ENCODE measurements at regions not wholly inside any gene's neighbourhood (a gene's known extent, or its start where the extent isn't known, plus 50 kb on each side); places are given as distances from the start of the nearest gene placed in this dataset.

DNA sequence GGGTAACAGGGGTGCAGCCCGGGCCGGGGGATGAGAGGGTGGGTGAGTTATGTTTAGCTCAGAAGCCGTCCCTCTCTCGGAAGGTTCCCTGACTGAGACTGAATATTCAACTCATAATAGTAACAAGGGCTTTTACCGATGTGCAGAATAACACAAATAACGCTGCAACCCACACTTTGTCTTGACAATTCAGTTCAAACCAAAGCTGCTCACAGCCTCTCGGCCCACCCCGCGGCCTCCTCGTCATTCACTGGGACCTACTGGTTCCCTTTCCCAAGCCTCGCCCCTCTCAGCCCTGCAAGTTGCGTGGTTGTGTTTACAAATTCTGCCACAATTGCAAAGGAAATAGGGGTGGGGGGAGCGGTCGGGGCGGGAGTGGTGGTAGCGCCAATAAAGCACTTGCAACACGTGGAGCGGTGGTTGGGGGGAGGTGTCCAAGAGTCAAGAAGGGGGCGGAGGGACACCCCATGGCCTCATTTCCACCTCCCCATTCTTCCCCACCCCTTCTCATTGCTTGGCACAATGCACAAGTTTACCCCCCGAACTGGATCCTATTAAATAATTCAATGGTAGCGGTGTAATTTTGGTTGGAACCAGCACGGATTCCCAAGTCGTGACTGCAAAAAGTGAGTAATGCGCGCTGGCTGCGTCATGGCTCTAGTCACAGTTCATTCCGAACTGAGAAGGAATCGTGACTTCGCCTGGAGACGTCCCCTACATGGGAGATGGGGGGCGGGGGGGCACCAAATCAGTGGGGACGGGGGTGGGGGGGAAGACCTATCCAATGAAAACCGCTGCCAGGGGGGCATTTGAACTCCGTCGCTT, 102.0 kb upstream of the HSD17B12 start:
- Mint-ChIP-seq H3K36me3 (ENCODE audit: insufficient read depth, unreplicated experiment) (peaks cover 8% of the 10 kb centered on the region), H3K27me3 (ENCODE audit: insufficient read depth, unreplicated experiment) (peaks cover 65% of the 10 kb centered on the region), H3K4me3 (ENCODE audit: unreplicated experiment) (peak overlapping the region; percentile 75), H3K27ac (ENCODE audit: unreplicated experiment) (no peak overlapping the region), H3K9me3 (ENCODE audit: unreplicated experiment) (no peaks in the 10 kb centered on the region), H3K4me1 (ENCODE audit: low read depth, unreplicated experiment) (peaks cover 27% of the 10 kb centered on the region)
- H3K27me3 ChIP-seq (replicated peaks; ENCODE audit: control insufficient read depth, insufficient read depth, low read length) = peaks cover 4% of the 10 kb centered on the region
- no TSS peak for BruUV-seq (replicated peaks)
- H3K36me3 ChIP-seq (ENCODE audit: control insufficient read depth, insufficient read depth, low read length) = no peaks in the 10 kb centered on the region
- peak overlapping the region; percentile 60 for H3K4me3 ChIP-seq (ENCODE audit: low read depth, low read length)
- intact Hi-C loops (cut with micrococcal nuclease; ENCODE audit: unreplicated experiment) = loop anchor here (5.0 kb wide), 3 partner anchors 129 to 274 kb away; no protein-coding TSS in a partner anchor
- CTCF ChIA-PET = interaction anchor here (1.3 kb wide), 1 partner anchor 273 kb away, joined by 3 read pairs; no protein-coding TSS in a partner anchor
- DNase-seq = no peak
- H3K4me1 ChIP-seq = no peaks in the 10 kb centered on the region; the same call in 1 of the 2 replicates
- POLR2A ChIA-PET = no interaction called here
- H3K9me3 ChIP-seq = no peaks in the 10 kb centered on the region
- TF ChIP-seq, protein P1, sequence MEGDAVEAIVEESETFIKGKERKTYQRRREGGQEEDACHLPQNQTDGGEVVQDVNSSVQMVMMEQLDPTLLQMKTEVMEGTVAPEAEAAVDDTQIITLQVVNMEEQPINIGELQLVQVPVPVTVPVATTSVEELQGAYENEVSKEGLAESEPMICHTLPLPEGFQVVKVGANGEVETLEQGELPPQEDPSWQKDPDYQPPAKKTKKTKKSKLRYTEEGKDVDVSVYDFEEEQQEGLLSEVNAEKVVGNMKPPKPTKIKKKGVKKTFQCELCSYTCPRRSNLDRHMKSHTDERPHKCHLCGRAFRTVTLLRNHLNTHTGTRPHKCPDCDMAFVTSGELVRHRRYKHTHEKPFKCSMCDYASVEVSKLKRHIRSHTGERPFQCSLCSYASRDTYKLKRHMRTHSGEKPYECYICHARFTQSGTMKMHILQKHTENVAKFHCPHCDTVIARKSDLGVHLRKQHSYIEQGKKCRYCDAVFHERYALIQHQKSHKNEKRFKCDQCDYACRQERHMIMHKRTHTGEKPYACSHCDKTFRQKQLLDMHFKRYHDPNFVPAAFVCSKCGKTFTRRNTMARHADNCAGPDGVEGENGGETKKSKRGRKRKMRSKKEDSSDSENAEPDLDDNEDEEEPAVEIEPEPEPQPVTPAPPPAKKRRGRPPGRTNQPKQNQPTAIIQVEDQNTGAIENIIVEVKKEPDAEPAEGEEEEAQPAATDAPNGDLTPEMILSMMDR (IDR thresholded peaks at IDR 0.05; ENCODE audit: insufficient read depth in 1 of 2, low read depth in 1 of 2, low read length in 1 of 2, severe bottlenecking in 1 of 2, unreplicated experiment in 1 of 2) = no peak

DNA sequence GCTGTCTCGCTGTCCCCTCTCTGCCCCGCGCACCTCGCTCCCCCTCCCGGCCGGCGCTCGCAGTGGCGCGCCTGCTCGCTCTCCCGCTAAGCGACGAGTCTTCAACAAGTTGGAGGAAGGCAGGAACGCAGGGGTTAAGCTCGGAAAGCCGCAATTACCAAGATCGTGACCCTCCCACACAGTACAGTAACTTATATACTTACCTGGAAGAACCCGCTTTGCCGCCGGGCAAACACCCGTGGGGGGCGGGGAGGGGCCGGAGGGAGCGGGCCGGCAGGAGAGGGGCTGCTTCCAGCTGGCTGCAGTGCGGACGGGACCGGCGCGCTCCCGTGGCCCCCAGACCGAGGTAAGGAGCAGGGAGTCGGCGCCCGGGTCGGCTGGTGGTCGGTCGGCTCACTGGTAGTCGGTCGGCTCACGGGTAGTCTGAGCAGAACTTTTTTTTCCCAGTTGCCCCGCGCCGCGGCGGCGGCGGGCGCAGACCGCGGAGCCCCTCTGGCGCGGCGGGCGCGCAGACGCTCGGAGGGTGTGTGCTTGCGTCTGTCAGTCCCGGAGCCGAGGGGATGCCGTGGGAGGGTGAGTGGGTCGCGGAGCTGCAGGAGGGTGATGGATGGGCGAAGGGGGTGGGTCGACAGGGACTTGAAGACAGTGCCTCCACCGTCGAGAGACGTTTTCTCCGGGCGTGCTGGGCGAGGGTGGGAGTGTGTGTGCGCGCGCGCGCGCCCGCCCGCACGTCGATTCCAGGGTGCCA, 101.2 kb upstream of the HSD17B12 start:
- H3K27me3 ChIP-seq (replicated peaks; ENCODE audit: control insufficient read depth, insufficient read depth, low read length) = peaks cover 6% of the 10 kb centered on the region
- Mint-ChIP-seq H3K27ac (ENCODE audit: unreplicated experiment) (no peak overlapping the region), H3K4me3 (ENCODE audit: unreplicated experiment) (peak overlapping the region; percentile 75), H3K4me1 (ENCODE audit: low read depth, unreplicated experiment) (peaks cover 27% of the 10 kb centered on the region), H3K27me3 (ENCODE audit: insufficient read depth, unreplicated experiment) (peaks cover 63% of the 10 kb centered on the region), H3K36me3 (ENCODE audit: insufficient read depth, unreplicated experiment) (peaks cover 8% of the 10 kb centered on the region), H3K9me3 (ENCODE audit: unreplicated experiment) (no peaks in the 10 kb centered on the region)
- H3K4me3 ChIP-seq (ENCODE audit: low read depth, low read length) = peak overlapping the region; percentile 60
- no peaks in the 10 kb centered on the region; the same call in 1 of the 2 replicates for H3K4me1 ChIP-seq
- peak in 1 of 2 experiments; percentile 45 for DNase-seq
- ChIA-PET POLR2A (no interaction called here), CTCF (interaction anchor here (0.6 to 1.3 kb wide), 2 partner anchors 14 to 272 kb away, joined by 3 to 5 read pairs; no protein-coding TSS in a partner anchor)
- TF ChIP-seq, protein P1 (IDR thresholded peaks at IDR 0.05; ENCODE audit: insufficient read depth in 1 of 2, low read depth in 1 of 2, low read length in 1 of 2, severe bottlenecking in 1 of 2, unreplicated experiment in 1 of 2) = peak; percentile 40 to 65
- no peaks in the 10 kb centered on the region for H3K9me3 ChIP-seq
- intact Hi-C loops (cut with micrococcal nuclease; ENCODE audit: unreplicated experiment) = loop anchor here (5.0 kb wide), 3 partner anchors 128 to 273 kb away; no protein-coding TSS in a partner anchor
- H3K36me3 ChIP-seq (ENCODE audit: control insufficient read depth, insufficient read depth, low read length) = no peaks in the 10 kb centered on the region
- BruUV-seq (replicated peaks) = no TSS peak

DNA sequence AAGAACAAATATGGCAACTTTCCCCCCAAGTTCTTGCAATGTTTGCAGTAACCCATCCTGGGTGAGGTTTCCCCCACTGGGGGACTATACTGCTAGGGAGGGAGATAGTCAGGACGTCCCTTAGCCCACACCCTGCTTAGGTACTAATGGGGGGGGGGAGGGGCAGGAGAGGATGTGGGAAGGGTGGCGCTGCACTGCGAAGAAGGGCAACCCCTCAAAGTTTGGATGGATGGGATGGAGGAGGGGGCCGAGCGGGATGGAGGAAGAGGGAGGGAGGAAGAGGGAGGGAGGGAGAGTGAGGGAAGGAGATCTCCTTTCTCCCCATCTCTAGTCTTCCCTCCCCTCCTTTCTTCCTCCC, 100.6 kb upstream of the HSD17B12 start:
- Mint-ChIP-seq H3K9me3 (ENCODE audit: unreplicated experiment) (no peaks in the 10 kb centered on the region), H3K27me3 (ENCODE audit: insufficient read depth, unreplicated experiment) (peaks cover 58% of the 10 kb centered on the region), H3K27ac (ENCODE audit: unreplicated experiment) (no peak overlapping the region), H3K4me1 (ENCODE audit: low read depth, unreplicated experiment) (peaks cover 25% of the 10 kb centered on the region), H3K4me3 (ENCODE audit: unreplicated experiment) (peak overlapping the region; percentile 75), H3K36me3 (ENCODE audit: insufficient read depth, unreplicated experiment) (peaks cover 8% of the 10 kb centered on the region)
- DNase-seq = no peak
- no TSS peak for BruUV-seq (replicated peaks)
- intact Hi-C loops (cut with micrococcal nuclease; ENCODE audit: unreplicated experiment) = loop anchor here (5.0 kb wide), 3 partner anchors 127 to 272 kb away; no protein-coding TSS in a partner anchor
- ChIA-PET CTCF (interaction anchor here (1.3 kb wide), 1 partner anchor 272 kb away, joined by 3 read pairs; no protein-coding TSS in a partner anchor), POLR2A (no interaction called here)
- H3K4me3 ChIP-seq (ENCODE audit: low read depth, low read length) = peak overlapping the region; percentile 60
- H3K4me1 ChIP-seq = no peaks in the 10 kb centered on the region; the same call in 1 of the 2 replicates
- no peaks in the 10 kb centered on the region for H3K9me3 ChIP-seq
- TF ChIP-seq, protein P1 (IDR thresholded peaks at IDR 0.05; ENCODE audit: insufficient read depth in 1 of 2, low read depth in 1 of 2, low read length in 1 of 2, severe bottlenecking in 1 of 2, unreplicated experiment in 1 of 2) = no peak
- peaks cover 6% of the 10 kb centered on the region for H3K27me3 ChIP-seq (replicated peaks; ENCODE audit: control insufficient read depth, insufficient read depth, low read length)
- no peaks in the 10 kb centered on the region for H3K36me3 ChIP-seq (ENCODE audit: control insufficient read depth, insufficient read depth, low read length)
